ENCODE measurements at regions not wholly inside any gene's neighbourhood (a gene's known extent, or its start where the extent isn't known, plus 50 kb on each side); places are given as distances from the start of the nearest gene placed in this dataset.

GRCh38 chr1:215022204-215022603, 60.3 kb upstream of the KCNK2 start:
- peak overlapping the region; percentile 100 for H3K18ac ChIP-seq (ENCODE audit: low read depth, low read length)
- H2BK120ac ChIP-seq (ENCODE audit: low read depth, low read length) = peak overlapping the region; percentile 96
- peak overlapping the region; percentile 36; the same call in 1 of the 2 replicates for H3K4me3 ChIP-seq (ENCODE audit: insufficient read depth, low read depth, low read length)
- ChIA-PET CTCF (interaction anchor here (0.6 to 1.0 kb wide), 2 partner anchors 361 to 576 kb away, joined by 3 read pairs; no protein-coding TSS in a partner anchor), POLR2A (ENCODE audit: unreplicated experiment) (no interaction called here)
- H4K8ac ChIP-seq (ENCODE audit: low read depth in 2 of 2, low read length in 2 of 2) = peak overlapping the region; percentile 88 to 89
- H4K91ac ChIP-seq (ENCODE audit: insufficient read depth, low read depth, low read length) = peak overlapping the region; percentile 72
- peak overlapping the region; percentile 100 for H3K27ac ChIP-seq (ENCODE audit: insufficient read depth, low read length)
- peak overlapping the region; percentile 71 for H2AFZ ChIP-seq (replicated peaks; ENCODE audit: low read length, poor library complexity)
- intact Hi-C loops (cut with micrococcal nuclease) = loop anchor here (10.0 kb wide), 1 partner anchor 357 kb away; no protein-coding TSS in a partner anchor
- peak overlapping the region; percentile 94 for H3K4ac ChIP-seq (ENCODE audit: low read depth, low read length)
- H3K14ac ChIP-seq (replicated peaks; ENCODE audit: low read depth, low read length) = peak overlapping the region; percentile 94
- in situ Hi-C loops (cut with MboI; ENCODE audit: low sequenced_read_pairs) = no loop called here
- peak overlapping the region; percentile 96 for H2BK20ac ChIP-seq (ENCODE audit: low read depth, low read length)
- H3K56ac ChIP-seq (ENCODE audit: extremely low read depth, insufficient read depth, low read length) = peak overlapping the region; percentile 77
- peak overlapping the region; percentile 100 for H2BK5ac ChIP-seq (ENCODE audit: low read depth, low read length, poor library complexity, severe bottlenecking)
- dilution Hi-C loops (cut with HindIII; ENCODE audit: low sequenced_read_pairs, unreplicated experiment) = no loop called here
- H3K23ac ChIP-seq (ENCODE audit: low read depth, low read length) = peak overlapping the region; percentile 35
- no TSS peak for BruUV-seq (replicated peaks)
- H3K4me2 ChIP-seq (ENCODE audit: low read depth, low read length) = peak overlapping the region; percentile 99
- peak overlapping the region; percentile 74; the same call in 2 of the 3 replicates for H2BK15ac ChIP-seq (ENCODE audit: low read depth, low read length)
- peaks cover 6% of the 10 kb centered on the region; the same call in 1 of the 2 replicates for H3K9me1 ChIP-seq (ENCODE audit: insufficient read depth, low read length)
- no peaks in the 10 kb centered on the region for H3K79me1 ChIP-seq (ENCODE audit: low read depth in 1 of 2, low read length in 2 of 2)
- H3K9me3 ChIP-seq (ENCODE audit: control insufficient read depth, insufficient read depth, low read length) = no peaks in the 10 kb centered on the region
- H3K4me1 ChIP-seq (ENCODE audit: control insufficient read depth, insufficient read depth, low read length) = peaks cover 19% of the 10 kb centered on the region
- H2AK5ac ChIP-seq (ENCODE audit: low read depth, low read length) = peak overlapping the region; percentile 65
- no peak for ATAC-seq (ENCODE audit: low read depth)
- peak; percentile 16 for DNase-seq
- H3K9ac ChIP-seq (ENCODE audit: low read depth, low read length) = peak overlapping the region; percentile 92
- no peak overlapping the region for H2AK9ac ChIP-seq (replicated peaks; ENCODE audit: low read depth, low read length, poor library complexity)
- TF ChIP-seq MAFK (IDR thresholded peaks at IDR 0.05; ENCODE audit: low read depth, low read length) (no peak), CEBPB (IDR thresholded peaks at IDR 0.05; ENCODE audit: low read depth, low read length) (no peak)
- H4K5ac ChIP-seq (ENCODE audit: low read depth, low read length) = peak overlapping the region; percentile 100
- H4K20me1 ChIP-seq (ENCODE audit: insufficient read depth, low read length) = no peaks in the 10 kb centered on the region
- WGBS, 2 experiments (ENCODE audit: extremely low coverage in 2 of 2, insufficient read length in 1 of 2) = 8% methylated on average over 1 of the region's 1 CpG; no CpG with 5 or more reads in 1 of the 2 experiments
- H3K36me3 ChIP-seq (ENCODE audit: control insufficient read depth, insufficient read depth, low read length) = no peaks in the 10 kb centered on the region
- H3K27me3 ChIP-seq (ENCODE audit: control insufficient read depth, insufficient read depth, low read length) = no peaks in the 10 kb centered on the region

Data from IMR-90 (cell line).